Smooth muscle cell (in vitro differentiated cells): ENCODE measurements at regions not wholly inside any gene's neighbourhood (a gene's known extent, or its start where the extent isn't known, plus 50 kb on each side); places are given as distances from the start of the nearest gene placed in this dataset.

Source experiments
- DNase-seq: peaks from one replicate; lab custom pipeline; 2025; ENCODE audit not compliant: unreplicated experiment; lab: John Stamatoyannopoulos, UW
- H2AFZ ChIP-seq: fragments of 200-600 bp; sonication (generic); 2 replicates; pipeline ENCODE4 v1.6.0; 2016; ENCODE audit warnings: antibody characterized with exemption, low read depth, mild to moderate bottlenecking
- H3F3A ChIP-seq: fragments of 200-600 bp; sonication (generic); 2 replicates; pipeline ENCODE4 v1.6.0; 2017; ENCODE audit warnings: antibody characterized with exemption, low read depth
- H3K27ac ChIP-seq: fragments of 200-600 bp; sonication (generic); 2 replicates; pipeline ENCODE4 v1.5.1; 2016; ENCODE audit warnings: low read depth, mild to moderate bottlenecking
- H3K27me3 ChIP-seq: fragments of 200-600 bp; sonication (generic); 2 replicates; pipeline ENCODE4 v1.6.1; 2016; ENCODE audit warnings: low read depth, mild to moderate bottlenecking
- H3K36me3 ChIP-seq: fragments of 200-600 bp; sonication (generic); 2 replicates; pipeline ENCODE4 v1.5.1; 2016; ENCODE audit warnings: low read depth
- H3K4me1 ChIP-seq: fragments of 200-600 bp; sonication (generic); 2 replicates; pipeline ENCODE4 v1.5.1; 2016; ENCODE audit warnings: low read depth
- H3K4me2 ChIP-seq: fragments of 200-600 bp; sonication (generic); 2 replicates; pipeline ENCODE4 v1.6.0; 2016; ENCODE audit warnings: mild to moderate bottlenecking
- H3K4me3 ChIP-seq: fragments of 200-600 bp; sonication (generic); 2 replicates; pipeline ENCODE4 v1.5.1; 2016; ENCODE audit warnings: mild to moderate bottlenecking
- H3K79me2 ChIP-seq: fragments of 200-600 bp; sonication (generic); 2 replicates; pipeline ENCODE4 v1.6.0; 2016; ENCODE audit warnings: low read depth, mild to moderate bottlenecking
- H3K9ac ChIP-seq: fragments of 200-600 bp; sonication (generic); 2 replicates; pipeline ENCODE4 v1.6.0; 2016; ENCODE audit warnings: low read depth
- H3K9me3 ChIP-seq: fragments of 200-600 bp; sonication (generic); replicated peaks from 2 replicates; pipeline ENCODE4 v1.5.1; 2016; ENCODE audit warnings: low read depth
- H4K20me1 ChIP-seq: fragments of 200-600 bp; sonication (generic); 2 replicates; pipeline ENCODE4 v1.6.0; 2016; ENCODE audit warnings: low read depth
- WGBS: methylation state at CpG from one replicate; pipeline ENCODE4 v1.1.7; 2016; ENCODE audit warnings: low lambda C conversion rate; 5-methylcytosine and 5-hydroxymethylcytosine counted together
- TF ChIP-seq, protein P1 (sequence below): fragments of 200-600 bp; sonication (generic); IDR thresholded peaks from 2 replicates; pipeline ENCODE4 v1.5.1; 2017; ENCODE audit warnings: borderline replicate concordance, mild to moderate bottlenecking, antibody characterized with exemption; ENCODE audit not compliant: insufficient read depth, poor library complexity, severe bottlenecking

GRCh38 chr20:12644461-12644860 lies 364.3 kb upstream of the SPTLC3 start:
- Histone ChIP-seq H3K79me2 (no peaks in the 10 kb centered on the region), H3K4me1 (peaks cover 4% of the 10 kb centered on the region), H3K4me3 (no peak overlapping the region), H3K27ac (no peak overlapping the region), H3F3A (no peaks in the 10 kb centered on the region), H3K27me3 (no peaks in the 10 kb centered on the region), H3K9me3 (no peaks in the 10 kb centered on the region), H2AFZ (no peak overlapping the region), H3K4me2 (no peak overlapping the region), H4K20me1 (no peaks in the 10 kb centered on the region), H3K9ac (no peak overlapping the region), H3K36me3 (no peaks in the 10 kb centered on the region)
- 97% methylated on average over 2 of the region's 2 CpGs for WGBS
- DNase-seq, result no peak
- TF ChIP-seq, protein P1, sequence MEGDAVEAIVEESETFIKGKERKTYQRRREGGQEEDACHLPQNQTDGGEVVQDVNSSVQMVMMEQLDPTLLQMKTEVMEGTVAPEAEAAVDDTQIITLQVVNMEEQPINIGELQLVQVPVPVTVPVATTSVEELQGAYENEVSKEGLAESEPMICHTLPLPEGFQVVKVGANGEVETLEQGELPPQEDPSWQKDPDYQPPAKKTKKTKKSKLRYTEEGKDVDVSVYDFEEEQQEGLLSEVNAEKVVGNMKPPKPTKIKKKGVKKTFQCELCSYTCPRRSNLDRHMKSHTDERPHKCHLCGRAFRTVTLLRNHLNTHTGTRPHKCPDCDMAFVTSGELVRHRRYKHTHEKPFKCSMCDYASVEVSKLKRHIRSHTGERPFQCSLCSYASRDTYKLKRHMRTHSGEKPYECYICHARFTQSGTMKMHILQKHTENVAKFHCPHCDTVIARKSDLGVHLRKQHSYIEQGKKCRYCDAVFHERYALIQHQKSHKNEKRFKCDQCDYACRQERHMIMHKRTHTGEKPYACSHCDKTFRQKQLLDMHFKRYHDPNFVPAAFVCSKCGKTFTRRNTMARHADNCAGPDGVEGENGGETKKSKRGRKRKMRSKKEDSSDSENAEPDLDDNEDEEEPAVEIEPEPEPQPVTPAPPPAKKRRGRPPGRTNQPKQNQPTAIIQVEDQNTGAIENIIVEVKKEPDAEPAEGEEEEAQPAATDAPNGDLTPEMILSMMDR, result no peak

- WGBS, result 75% methylated on average over 2 of the region's 2 CpGs
- H3K36me3 ChIP-seq, result no peaks in the 10 kb centered on the region
- no peak overlapping the region for H3K4me3 ChIP-seq
- no peaks in the 10 kb centered on the region for H3K4me1 ChIP-seq
- no peak overlapping the region for H2AFZ ChIP-seq
- no peak overlapping the region for H3K4me2 ChIP-seq
- H3K9me3 ChIP-seq, result no peaks in the 10 kb centered on the region
- DNase-seq, result no peak
- no peaks in the 10 kb centered on the region for H3F3A ChIP-seq
- TF ChIP-seq, protein P1, result no peak
- no peaks in the 10 kb centered on the region for H4K20me1 ChIP-seq
- H3K9ac ChIP-seq, result no peak overlapping the region
- H3K79me2 ChIP-seq, result no peaks in the 10 kb centered on the region
- H3K27ac ChIP-seq, result no peak overlapping the region
- no peaks in the 10 kb centered on the region for H3K27me3 ChIP-seq
These were observed 359.5 kb upstream of the SPTLC3 start for GRCh38 chr20:12649234-12649633.

DNA sequence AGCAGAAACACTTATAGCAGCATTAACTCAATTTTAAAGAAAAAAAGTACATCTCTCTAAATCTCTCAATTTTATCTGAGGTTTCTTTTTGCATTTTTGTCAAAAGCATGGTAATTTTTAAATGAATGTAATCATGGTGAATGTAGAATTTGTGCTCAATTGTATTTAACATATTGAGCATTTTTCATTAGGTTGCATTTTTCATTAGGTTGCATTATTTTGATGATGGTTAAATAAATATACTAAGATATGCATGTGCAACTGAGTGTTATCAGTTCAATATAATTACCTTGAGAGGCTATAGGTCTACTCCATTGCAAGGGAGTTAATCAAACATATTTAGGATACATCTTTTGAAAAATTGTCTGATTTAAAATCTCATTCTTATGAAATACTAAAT lies 355.1 kb upstream of the SPTLC3 start:
- H3K4me2 ChIP-seq, result no peak overlapping the region
- H3K27me3 ChIP-seq, result no peaks in the 10 kb centered on the region
- H2AFZ ChIP-seq, result no peak overlapping the region
- DNase-seq, result no peak
- H4K20me1 ChIP-seq, result no peaks in the 10 kb centered on the region
- no peaks in the 10 kb centered on the region for H3F3A ChIP-seq
- no peak overlapping the region for H3K27ac ChIP-seq
- no peak overlapping the region for H3K9ac ChIP-seq
- no peak overlapping the region for H3K4me3 ChIP-seq
- no peaks in the 10 kb centered on the region for H3K9me3 ChIP-seq
- no peaks in the 10 kb centered on the region for H3K79me2 ChIP-seq
- TF ChIP-seq, protein P1, result no peak
- no peaks in the 10 kb centered on the region for H3K4me1 ChIP-seq
- H3K36me3 ChIP-seq, result no peaks in the 10 kb centered on the region

DNA sequence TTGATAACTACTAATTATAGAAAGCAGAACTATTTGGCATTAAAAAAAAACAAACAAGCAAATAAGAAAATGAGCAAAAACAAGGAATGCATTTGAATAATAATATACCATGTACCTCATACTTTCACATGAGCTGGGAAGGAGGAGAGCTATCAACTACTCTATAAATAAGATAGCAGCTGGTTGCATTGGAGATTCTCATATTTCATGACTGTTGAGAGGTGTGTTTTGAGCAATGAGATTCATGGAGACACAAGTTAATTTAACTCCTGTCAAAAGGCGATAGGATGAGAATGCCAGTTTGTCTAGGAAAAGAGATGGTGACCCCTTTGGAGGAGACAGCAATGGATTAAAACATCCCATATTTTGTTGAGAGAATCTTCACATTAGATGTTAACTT lies 348.8 kb upstream of the SPTLC3 start:
- H3K79me2 ChIP-seq, result no peaks in the 10 kb centered on the region
- H3K4me3 ChIP-seq, result no peak overlapping the region
- no peaks in the 10 kb centered on the region for H3K27me3 ChIP-seq
- H3K4me2 ChIP-seq, result no peak overlapping the region
- no peaks in the 10 kb centered on the region for H3K9me3 ChIP-seq
- no peak overlapping the region for H3K9ac ChIP-seq
- no peaks in the 10 kb centered on the region for H4K20me1 ChIP-seq
- no peaks in the 10 kb centered on the region for H3K4me1 ChIP-seq
- no peaks in the 10 kb centered on the region for H3F3A ChIP-seq
- no peak overlapping the region for H3K27ac ChIP-seq
- TF ChIP-seq, protein P1, result no peak
- no peak overlapping the region for H2AFZ ChIP-seq
- H3K36me3 ChIP-seq, result no peaks in the 10 kb centered on the region
- no peak for DNase-seq
- 97% methylated on average over 1 of the region's 1 CpG for WGBS
